WTC11 (cell line): ENCODE measurements at regions not wholly inside any gene's neighbourhood (a gene's known extent, or its start where the extent isn't known, plus 50 kb on each side); places are given as distances from the start of the nearest gene placed in this dataset.
"Not testable (repeated sequence)": the region's sequence is repeated elsewhere in the genome, so short reads cannot be mapped to it uniquely, and the experiment has no call there.

ENCODE experiments used
- ATAC-seq: fragments of 200-7000 bp; cut with Tn5 transposase; 2 replicates; pipeline ENCODE4 v1.10.0; 2021; ENCODE audit warnings: mild to moderate bottlenecking, moderate library complexity
- CTCF ChIA-PET: fragments of 300-600 bp; sonication (Branson Sonifier 250); formaldehyde crosslinking; loops from one replicate; lab custom pipeline; 2021; ENCODE audit warnings: antibody characterized with exemption; lab: Charles Lee
- POLR2A ChIA-PET: fragments of 350-600 bp; sonication (Branson Sonifier 250); formaldehyde crosslinking; loops from one replicate; lab custom pipeline; 2021; ENCODE audit warnings: antibody characterized with exemption; lab: Charles Lee
- DNase-seq: peaks from one replicate; pipeline ENCODE4 v3.0.0; 2021; ENCODE audit warnings: low spot score
- H3K27ac Mint-ChIP-seq: 2 replicates; pipeline ENCODE4 v1.8.0; 2021; ENCODE audit warnings: mixed read lengths
- H3K27me3 Mint-ChIP-seq: 2 replicates; pipeline ENCODE4 v1.8.0; 2021; ENCODE audit warnings: low read depth, mild to moderate bottlenecking, moderate library complexity, mixed read lengths
- H3K36me3 Mint-ChIP-seq: 2 replicates; pipeline ENCODE4 v1.8.0; 2021; ENCODE audit warnings: mixed read lengths
- H3K4me1 Mint-ChIP-seq: 2 replicates; pipeline ENCODE4 v1.8.0; 2022; ENCODE audit warnings: mixed read lengths
- H3K4me3 Mint-ChIP-seq: 2 replicates; pipeline ENCODE4 v1.8.0; 2021; ENCODE audit warnings: mild to moderate bottlenecking, moderate library complexity, mixed read lengths
- H3K9me3 Mint-ChIP-seq: 2 replicates; pipeline ENCODE4 v1.8.0; 2021; ENCODE audit warnings: mixed read lengths
- ARID4B ChIP-seq: sonication (generic); formaldehyde crosslinking; IDR thresholded peaks from 2 replicates; pipeline ENCODE4 v1.8.0; 2023; ENCODE audit warnings: missing genetic modification reagents, mild to moderate bottlenecking, borderline replicate concordance
- E2F1 ChIP-seq: sonication (generic); formaldehyde crosslinking; IDR thresholded peaks from 2 replicates; pipeline ENCODE4 v1.8.0; 2022; ENCODE audit warnings: mild to moderate bottlenecking, missing genetic modification reagents
- ESRRA ChIP-seq: sonication (generic); formaldehyde crosslinking; IDR thresholded peaks from 2 replicates; pipeline ENCODE4 v1.8.1; 2022; ENCODE audit warnings: mild to moderate bottlenecking, missing genetic modification reagents, borderline replicate concordance
- FOXK1 ChIP-seq: sonication (generic); formaldehyde crosslinking; IDR thresholded peaks from 2 replicates; pipeline ENCODE4 v1.8.0; 2022; ENCODE audit warnings: mild to moderate bottlenecking, moderate library complexity, missing genetic modification reagents
- FOXP4 ChIP-seq: sonication (generic); formaldehyde crosslinking; IDR thresholded peaks from 2 replicates; pipeline ENCODE4 v1.8.0; 2022; ENCODE audit warnings: mild to moderate bottlenecking, missing genetic modification reagents
- MLX ChIP-seq: sonication (generic); formaldehyde crosslinking; IDR thresholded peaks from 2 replicates; pipeline ENCODE4 v1.8.1; 2023; ENCODE audit warnings: mild to moderate bottlenecking, missing genetic modification reagents, moderate library complexity
- SMAD4 ChIP-seq: sonication (generic); formaldehyde crosslinking; IDR thresholded peaks from 2 replicates; pipeline ENCODE4 v1.8.0; 2022; ENCODE audit warnings: mild to moderate bottlenecking, missing genetic modification reagents
- SOX15 ChIP-seq: fragments of 250-450 bp; sonication (Bioruptor Pico); IDR thresholded peaks from 2 replicates; pipeline ENCODE4 v1.9.0; 2021; ENCODE audit warnings: mild to moderate bottlenecking
- STAT6 ChIP-seq: sonication (generic); formaldehyde crosslinking; conservative IDR thresholded peaks from 2 replicates; pipeline ENCODE4 v1.8.1; 2023; ENCODE audit warnings: mild to moderate bottlenecking, low read depth, missing genetic modification reagents, moderate library complexity
- ZMAT4 ChIP-seq: fragments of 250-450 bp; sonication (Bioruptor Pico); IDR thresholded peaks from 2 replicates; pipeline ENCODE4 v1.9.0; 2021; ENCODE audit warnings: mild to moderate bottlenecking
- ZNF232 ChIP-seq: sonication (generic); formaldehyde crosslinking; IDR thresholded peaks from 2 replicates; pipeline ENCODE4 v1.8.0; 2022; ENCODE audit warnings: mild to moderate bottlenecking, missing genetic modification reagents
- ZNF671 ChIP-seq: fragments of 250-450 bp; sonication (Bioruptor Pico); IDR thresholded peaks from 2 replicates; pipeline ENCODE4 v1.8.0; 2021; ENCODE audit warnings: mild to moderate bottlenecking

- no peaks in the 10 kb centered on the region for H3K36me3 Mint-ChIP-seq
- ChIA-PET POLR2A (no interaction called here), CTCF (no interaction called here)
- DNase-seq, result no peak
- H3K9me3 Mint-ChIP-seq, result peaks cover 9% of the 10 kb centered on the region; the same call in 1 of the 2 replicates
- H3K4me3 Mint-ChIP-seq, result no peak overlapping the region
- H3K27me3 Mint-ChIP-seq, result no peaks in the 10 kb centered on the region
- TF ChIP-seq MLX (no peak), ESRRA (CRISPR knock-in tag) (no peak), FOXP4 (CRISPR knock-in tag) (no peak), SMAD4 (no peak), ZNF671 (CRISPR knock-in tag) (no peak), ZMAT4 (CRISPR knock-in tag) (no peak), FOXK1 (CRISPR knock-in tag) (no peak), STAT6 (CRISPR knock-in tag) (no peak), ARID4B (CRISPR knock-in tag) (no peak), E2F1 (CRISPR knock-in tag) (no peak), ZNF232 (CRISPR knock-in tag) (no peak), SOX15 (CRISPR knock-in tag) (no peak)
- TF ChIP-seq, all 79 proteins: peak for 0
- no peak for ATAC-seq
- peaks cover 24% of the 10 kb centered on the region for H3K4me1 Mint-ChIP-seq
- no peak overlapping the region for H3K27ac Mint-ChIP-seq
Measured at GRCh38 chr11:101705972-101706371, 122.2 kb upstream of the TRPC6 start.

GRCh38 chr11:101694869-101695268 lies 111.1 kb upstream of the TRPC6 start:
- CTCF ChIA-PET, DNase-seq, H3K36me3 Mint-ChIP-seq, H3K27ac Mint-ChIP-seq, ATAC-seq, H3K27me3 Mint-ChIP-seq, POLR2A ChIA-PET, H3K4me3 Mint-ChIP-seq: not testable (repeated sequence)
- H3K4me1 Mint-ChIP-seq, result peaks cover 13% of the 10 kb centered on the region
- H3K9me3 Mint-ChIP-seq, result peaks cover 12% of the 10 kb centered on the region
